ENCODE measurements at regions not wholly inside any gene's neighbourhood (a gene's known extent, or its start where the extent isn't known, plus 50 kb on each side); places are given as distances from the start of the nearest gene placed in this dataset.

DNA sequence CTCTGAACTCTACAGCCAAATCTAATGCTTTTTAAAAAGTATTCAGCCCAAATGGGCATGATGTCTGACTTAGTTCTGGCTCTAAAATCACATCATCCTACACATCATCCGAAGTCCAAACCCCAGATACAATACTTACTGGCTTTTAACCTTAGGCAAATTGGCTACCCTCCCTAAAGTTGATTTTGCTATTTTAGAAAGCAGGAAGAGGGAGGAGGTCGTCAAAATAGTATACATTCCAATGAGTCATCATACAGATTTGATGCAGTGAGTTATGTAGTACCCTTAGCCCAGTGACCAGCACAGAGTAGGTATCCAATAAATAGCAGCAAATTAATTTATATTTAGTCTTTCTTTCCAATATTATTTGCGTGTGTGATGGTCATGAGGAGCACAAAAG lies 582.0 kb upstream of the TUSC1 start:
- Histone ChIP-seq H3K4me3 (ENCODE audit: low read depth, low read length, poor library complexity, severe bottlenecking) (no peak overlapping the region), H3K4me1 (ENCODE audit: insufficient read depth, low read length, poor library complexity, severe bottlenecking) (no peaks in the 10 kb centered on the region), H3K27me3 (replicated peaks; ENCODE audit: insufficient read depth, low read depth, low read length, poor library complexity) (no peaks in the 10 kb centered on the region), H3K36me3 (ENCODE audit: insufficient read depth, low read length, poor library complexity, severe bottlenecking) (no peaks in the 10 kb centered on the region), H3K27ac (ENCODE audit: low read depth, low read length, poor library complexity, severe bottlenecking) (no peak overlapping the region), H3K9me3 (ENCODE audit: low read depth, low read length, poor library complexity, severe bottlenecking) (no peaks in the 10 kb centered on the region)
- ChIA-PET POLR2A (ENCODE audit: low non-redundant PET) (no interaction called here), CTCF (no interaction called here)
- DNase-seq (ENCODE audit: low spot score), result no peak
- intact Hi-C loops (cut with micrococcal nuclease; ENCODE audit: unreplicated experiment), result no loop called here
- TF ChIP-seq, protein P1, sequence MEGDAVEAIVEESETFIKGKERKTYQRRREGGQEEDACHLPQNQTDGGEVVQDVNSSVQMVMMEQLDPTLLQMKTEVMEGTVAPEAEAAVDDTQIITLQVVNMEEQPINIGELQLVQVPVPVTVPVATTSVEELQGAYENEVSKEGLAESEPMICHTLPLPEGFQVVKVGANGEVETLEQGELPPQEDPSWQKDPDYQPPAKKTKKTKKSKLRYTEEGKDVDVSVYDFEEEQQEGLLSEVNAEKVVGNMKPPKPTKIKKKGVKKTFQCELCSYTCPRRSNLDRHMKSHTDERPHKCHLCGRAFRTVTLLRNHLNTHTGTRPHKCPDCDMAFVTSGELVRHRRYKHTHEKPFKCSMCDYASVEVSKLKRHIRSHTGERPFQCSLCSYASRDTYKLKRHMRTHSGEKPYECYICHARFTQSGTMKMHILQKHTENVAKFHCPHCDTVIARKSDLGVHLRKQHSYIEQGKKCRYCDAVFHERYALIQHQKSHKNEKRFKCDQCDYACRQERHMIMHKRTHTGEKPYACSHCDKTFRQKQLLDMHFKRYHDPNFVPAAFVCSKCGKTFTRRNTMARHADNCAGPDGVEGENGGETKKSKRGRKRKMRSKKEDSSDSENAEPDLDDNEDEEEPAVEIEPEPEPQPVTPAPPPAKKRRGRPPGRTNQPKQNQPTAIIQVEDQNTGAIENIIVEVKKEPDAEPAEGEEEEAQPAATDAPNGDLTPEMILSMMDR (conservative IDR thresholded peaks at IDR 0.05; ENCODE audit: low read depth, low read length), result no peak
- no peak for TF ChIP-seq EZH2 (IDR thresholded peaks at IDR 0.05; ENCODE audit: borderline replicate concordance, low read depth, low read length, poor library complexity, severe bottlenecking)
- BruUV-seq (replicated peaks), result no TSS peak

DNA sequence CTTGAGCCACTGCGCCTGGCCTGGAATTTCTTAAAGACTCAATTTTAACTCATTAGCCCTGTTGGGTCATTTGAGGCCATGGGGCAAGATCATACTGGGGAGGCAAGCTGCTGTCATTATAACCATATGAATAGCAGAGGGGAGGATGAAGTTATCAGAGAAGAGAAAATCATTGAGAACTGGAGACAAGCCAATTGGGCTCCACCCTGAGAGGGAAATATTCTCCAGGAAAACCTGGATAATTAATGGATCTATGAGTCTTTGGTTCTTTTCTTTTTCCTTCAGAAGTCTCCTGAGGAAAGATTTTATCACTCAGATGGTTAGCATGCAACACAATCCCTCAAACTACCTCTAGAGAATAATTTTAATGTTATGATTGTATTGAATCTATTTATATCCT lies 569.6 kb upstream of the TUSC1 start:
- H3K4me1 ChIP-seq (ENCODE audit: insufficient read depth, low read length, poor library complexity, severe bottlenecking), result no peaks in the 10 kb centered on the region
- H3K9me3 ChIP-seq (ENCODE audit: low read depth, low read length, poor library complexity, severe bottlenecking), result no peaks in the 10 kb centered on the region
- H3K36me3 ChIP-seq (ENCODE audit: insufficient read depth, low read length, poor library complexity, severe bottlenecking), result no peaks in the 10 kb centered on the region
- ChIA-PET POLR2A (ENCODE audit: low non-redundant PET) (no interaction called here), CTCF (no interaction called here)
- no TSS peak for BruUV-seq (replicated peaks)
- no peak overlapping the region for H3K27ac ChIP-seq (ENCODE audit: low read depth, low read length, poor library complexity, severe bottlenecking)
- H3K27me3 ChIP-seq (replicated peaks; ENCODE audit: insufficient read depth, low read depth, low read length, poor library complexity), result no peaks in the 10 kb centered on the region
- no peak overlapping the region for H3K4me3 ChIP-seq (ENCODE audit: low read depth, low read length, poor library complexity, severe bottlenecking)
- no peak for DNase-seq (ENCODE audit: low spot score)
- TF ChIP-seq, protein P1 (conservative IDR thresholded peaks at IDR 0.05; ENCODE audit: low read depth, low read length), result no peak
- intact Hi-C loops (cut with micrococcal nuclease; ENCODE audit: unreplicated experiment), result no loop called here

DNA sequence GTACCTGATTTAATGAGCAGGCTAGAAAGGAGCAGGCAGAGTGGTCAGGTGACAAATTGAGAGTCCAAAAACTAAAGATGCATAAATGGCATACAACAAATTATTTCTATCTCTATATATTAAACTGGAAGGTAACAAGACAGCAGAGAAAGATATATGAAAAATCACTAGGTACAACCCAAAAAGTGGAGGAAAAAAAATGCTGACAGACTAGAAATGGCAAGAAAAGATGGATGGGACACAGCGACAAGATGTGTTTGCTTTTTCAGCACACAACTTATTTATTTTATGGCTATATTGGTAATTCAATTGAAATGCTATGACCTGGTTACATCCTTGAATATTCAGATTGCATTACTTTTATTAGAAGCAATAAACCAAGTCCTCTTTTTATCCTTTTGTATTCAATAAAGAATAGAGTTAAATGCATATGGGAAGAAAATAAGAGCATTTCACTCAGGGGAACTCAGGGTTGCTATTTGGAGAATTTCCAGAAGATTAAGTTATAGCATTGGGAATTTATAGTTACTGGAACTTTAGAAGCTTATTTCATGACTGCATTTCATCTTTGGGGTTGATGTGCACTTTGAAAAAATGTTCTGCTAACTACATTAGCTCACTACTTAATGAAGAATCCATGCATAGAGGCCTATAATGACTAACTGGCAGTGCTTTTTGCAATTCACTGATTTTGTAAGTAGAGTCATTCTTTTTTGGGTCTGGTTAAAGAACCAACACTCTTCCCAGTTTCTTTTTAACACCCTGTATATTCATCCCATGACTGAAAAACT lies 566.6 kb upstream of the TUSC1 start:
- POLR2A ChIA-PET (ENCODE audit: low non-redundant PET), result no interaction called here
- TF ChIP-seq EZH2 (IDR thresholded peaks at IDR 0.05; ENCODE audit: borderline replicate concordance, low read depth, low read length, poor library complexity, severe bottlenecking), result no peak
- TF ChIP-seq, protein P1 (conservative IDR thresholded peaks at IDR 0.05; ENCODE audit: low read depth, low read length), result no peak
- BruUV-seq (replicated peaks), result no TSS peak
- intact Hi-C loops (cut with micrococcal nuclease; ENCODE audit: unreplicated experiment), result no loop called here
- CTCF ChIA-PET, result no interaction called here
- H3K36me3 ChIP-seq (ENCODE audit: insufficient read depth, low read length, poor library complexity, severe bottlenecking), result no peaks in the 10 kb centered on the region
- no peak overlapping the region for H3K4me3 ChIP-seq (ENCODE audit: low read depth, low read length, poor library complexity, severe bottlenecking)
- no peak for DNase-seq (ENCODE audit: low spot score)
- no peaks in the 10 kb centered on the region for H3K9me3 ChIP-seq (ENCODE audit: low read depth, low read length, poor library complexity, severe bottlenecking)
- no peaks in the 10 kb centered on the region for H3K4me1 ChIP-seq (ENCODE audit: insufficient read depth, low read length, poor library complexity, severe bottlenecking)
- H3K27me3 ChIP-seq (replicated peaks; ENCODE audit: insufficient read depth, low read depth, low read length, poor library complexity), result no peaks in the 10 kb centered on the region
- H3K27ac ChIP-seq (ENCODE audit: low read depth, low read length, poor library complexity, severe bottlenecking), result no peak overlapping the region

All from A673 (cell line).